GM23338 (cell line): ENCODE measurements at regions not wholly inside any gene's neighbourhood (a gene's known extent, or its start where the extent isn't known, plus 50 kb on each side); places are given as distances from the start of the nearest gene placed in this dataset.

Experiments
- CREB1 ChIP-seq: fragments of 250-450 bp; sonication (Bioruptor Pico); IDR thresholded peaks from 2 replicates; pipeline ENCODE4 v1.5.0; 2020; ENCODE audit warnings: low read depth, mild to moderate bottlenecking, moderate library complexity
- EZH2 ChIP-seq: fragments of 200-600 bp; sonication (generic); IDR thresholded peaks from one replicate; pipeline ENCODE4 v1.8.0; 2017; ENCODE audit warnings: antibody characterized with exemption, mild to moderate bottlenecking, low read depth; ENCODE audit not compliant: unreplicated experiment
- EZH2phosphoT487 ChIP-seq: fragments of 200-600 bp; sonication (generic); IDR thresholded peaks from one replicate; pipeline ENCODE4 v1.8.1; 2018; ENCODE audit warnings: antibody characterized with exemption; ENCODE audit not compliant: unreplicated experiment
- JUNB ChIP-seq: IDR thresholded peaks from one replicate; pipeline ENCODE4 v1.6.1; 2016; ENCODE audit warnings: antibody characterized with exemption; ENCODE audit not compliant: unreplicated experiment
- POLR2AphosphoS5 ChIP-seq: IDR thresholded peaks from 2 replicates; pipeline ENCODE4 v1.6.1; 2016; ENCODE audit warnings: antibody characterized with exemption, low read depth
- STAT1 ChIP-seq: IDR thresholded peaks from one replicate; pipeline ENCODE4 v1.6.1; 2016; ENCODE audit warnings: antibody characterized with exemption; ENCODE audit not compliant: unreplicated experiment
- ZNF114 ChIP-seq: fragments of 250-450 bp; sonication (Bioruptor Pico); IDR thresholded peaks from 2 replicates; pipeline ENCODE4 v1.5.0; 2020; ENCODE audit warnings: mild to moderate bottlenecking, moderate library complexity
- TF ChIP-seq, protein P1 (sequence below), 2 experiments: fragments of 200-600 bp in 1 of 2; sonication (generic) in 1 of 2; conservative IDR thresholded peaks; 2 replicates each; pipeline versions ENCODE4 v1.5.1 to v1.6.1; 2016 to 2017; ENCODE audit warnings: antibody characterized with exemption in 2 of 2, low read depth in 2 of 2, mild to moderate bottlenecking in 2 of 2, moderate library complexity in 1 of 2
- TF ChIP-seq, protein P2 (sequence below): IDR thresholded peaks from one replicate; pipeline ENCODE4 v1.6.1; 2018; ENCODE audit warnings: antibody characterized with exemption; ENCODE audit not compliant: unreplicated experiment
- TF ChIP-seq, protein P3 (sequence below): IDR thresholded peaks from 2 replicates; pipeline ENCODE4 v1.6.1; 2016; ENCODE audit warnings: antibody characterized with exemption

GRCh38 chr1:214843281-214843680, 239.3 kb upstream of the KCNK2 start:
- TF ChIP-seq EZH2 (no peak), POLR2AphosphoS5 (no peak), STAT1 (no peak), EZH2phosphoT487 (no peak), JUNB (no peak), ZNF114 (CRISPR knock-in tag) (no peak), CREB1 (CRISPR knock-in tag) (no peak)
- TF ChIP-seq, protein P1, sequence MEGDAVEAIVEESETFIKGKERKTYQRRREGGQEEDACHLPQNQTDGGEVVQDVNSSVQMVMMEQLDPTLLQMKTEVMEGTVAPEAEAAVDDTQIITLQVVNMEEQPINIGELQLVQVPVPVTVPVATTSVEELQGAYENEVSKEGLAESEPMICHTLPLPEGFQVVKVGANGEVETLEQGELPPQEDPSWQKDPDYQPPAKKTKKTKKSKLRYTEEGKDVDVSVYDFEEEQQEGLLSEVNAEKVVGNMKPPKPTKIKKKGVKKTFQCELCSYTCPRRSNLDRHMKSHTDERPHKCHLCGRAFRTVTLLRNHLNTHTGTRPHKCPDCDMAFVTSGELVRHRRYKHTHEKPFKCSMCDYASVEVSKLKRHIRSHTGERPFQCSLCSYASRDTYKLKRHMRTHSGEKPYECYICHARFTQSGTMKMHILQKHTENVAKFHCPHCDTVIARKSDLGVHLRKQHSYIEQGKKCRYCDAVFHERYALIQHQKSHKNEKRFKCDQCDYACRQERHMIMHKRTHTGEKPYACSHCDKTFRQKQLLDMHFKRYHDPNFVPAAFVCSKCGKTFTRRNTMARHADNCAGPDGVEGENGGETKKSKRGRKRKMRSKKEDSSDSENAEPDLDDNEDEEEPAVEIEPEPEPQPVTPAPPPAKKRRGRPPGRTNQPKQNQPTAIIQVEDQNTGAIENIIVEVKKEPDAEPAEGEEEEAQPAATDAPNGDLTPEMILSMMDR (conservative IDR thresholded peaks at IDR 0.05; ENCODE audit: low read depth in 2 of 2): no peak
- TF ChIP-seq, protein P2, sequence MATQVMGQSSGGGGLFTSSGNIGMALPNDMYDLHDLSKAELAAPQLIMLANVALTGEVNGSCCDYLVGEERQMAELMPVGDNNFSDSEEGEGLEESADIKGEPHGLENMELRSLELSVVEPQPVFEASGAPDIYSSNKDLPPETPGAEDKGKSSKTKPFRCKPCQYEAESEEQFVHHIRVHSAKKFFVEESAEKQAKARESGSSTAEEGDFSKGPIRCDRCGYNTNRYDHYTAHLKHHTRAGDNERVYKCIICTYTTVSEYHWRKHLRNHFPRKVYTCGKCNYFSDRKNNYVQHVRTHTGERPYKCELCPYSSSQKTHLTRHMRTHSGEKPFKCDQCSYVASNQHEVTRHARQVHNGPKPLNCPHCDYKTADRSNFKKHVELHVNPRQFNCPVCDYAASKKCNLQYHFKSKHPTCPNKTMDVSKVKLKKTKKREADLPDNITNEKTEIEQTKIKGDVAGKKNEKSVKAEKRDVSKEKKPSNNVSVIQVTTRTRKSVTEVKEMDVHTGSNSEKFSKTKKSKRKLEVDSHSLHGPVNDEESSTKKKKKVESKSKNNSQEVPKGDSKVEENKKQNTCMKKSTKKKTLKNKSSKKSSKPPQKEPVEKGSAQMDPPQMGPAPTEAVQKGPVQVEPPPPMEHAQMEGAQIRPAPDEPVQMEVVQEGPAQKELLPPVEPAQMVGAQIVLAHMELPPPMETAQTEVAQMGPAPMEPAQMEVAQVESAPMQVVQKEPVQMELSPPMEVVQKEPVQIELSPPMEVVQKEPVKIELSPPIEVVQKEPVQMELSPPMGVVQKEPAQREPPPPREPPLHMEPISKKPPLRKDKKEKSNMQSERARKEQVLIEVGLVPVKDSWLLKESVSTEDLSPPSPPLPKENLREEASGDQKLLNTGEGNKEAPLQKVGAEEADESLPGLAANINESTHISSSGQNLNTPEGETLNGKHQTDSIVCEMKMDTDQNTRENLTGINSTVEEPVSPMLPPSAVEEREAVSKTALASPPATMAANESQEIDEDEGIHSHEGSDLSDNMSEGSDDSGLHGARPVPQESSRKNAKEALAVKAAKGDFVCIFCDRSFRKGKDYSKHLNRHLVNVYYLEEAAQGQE: no peak
- TF ChIP-seq, protein P3, sequence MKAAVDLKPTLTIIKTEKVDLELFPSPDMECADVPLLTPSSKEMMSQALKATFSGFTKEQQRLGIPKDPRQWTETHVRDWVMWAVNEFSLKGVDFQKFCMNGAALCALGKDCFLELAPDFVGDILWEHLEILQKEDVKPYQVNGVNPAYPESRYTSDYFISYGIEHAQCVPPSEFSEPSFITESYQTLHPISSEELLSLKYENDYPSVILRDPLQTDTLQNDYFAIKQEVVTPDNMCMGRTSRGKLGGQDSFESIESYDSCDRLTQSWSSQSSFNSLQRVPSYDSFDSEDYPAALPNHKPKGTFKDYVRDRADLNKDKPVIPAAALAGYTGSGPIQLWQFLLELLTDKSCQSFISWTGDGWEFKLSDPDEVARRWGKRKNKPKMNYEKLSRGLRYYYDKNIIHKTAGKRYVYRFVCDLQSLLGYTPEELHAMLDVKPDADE: no peak
